Fibroblast of lung (primary cell): ENCODE measurements at regions not wholly inside any gene's neighbourhood (a gene's known extent, or its start where the extent isn't known, plus 50 kb on each side); places are given as distances from the start of the nearest gene placed in this dataset.

ENCODE experiments used
- CTCF ChIP-seq, 2 donors: IDR thresholded peaks in 1 of 2; conservative IDR thresholded peaks in 1 of 2; 1 replicate in 1 of 2; 2 replicates in 1 of 2; pipeline ENCODE4 v1.5.1; 2011 to 2012; ENCODE audit warnings: low read length in 2 of 2, control low read depth in 1 of 2, inconsistent platforms in 1 of 2, low read depth in 1 of 2, mild to moderate bottlenecking in 1 of 2
- EZH2 ChIP-seq: IDR thresholded peaks from 2 replicates; pipeline ENCODE4 v1.5.1; 2012; ENCODE audit warnings: low read length, control low read depth, mild to moderate bottlenecking; ENCODE audit errors: missing control alignments

DNA sequence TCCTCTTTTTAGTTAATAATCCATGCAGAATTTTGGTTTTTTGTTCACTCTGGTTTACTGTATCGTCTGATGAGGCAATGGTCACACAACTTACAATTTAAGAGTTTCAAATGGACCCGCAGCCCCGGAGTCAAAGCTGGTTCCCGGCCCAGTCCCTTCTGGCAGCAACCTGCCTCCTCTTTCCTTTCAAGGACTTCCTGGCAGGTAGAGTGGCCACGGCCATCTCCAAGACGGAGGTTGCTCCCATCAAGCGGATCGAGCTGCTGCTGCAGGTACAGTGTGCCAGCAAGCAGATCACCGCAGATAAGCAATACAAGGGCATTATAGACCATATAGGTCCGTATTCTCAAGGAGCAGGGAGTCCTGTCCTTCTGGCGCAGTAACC lies 218.2 kb downstream of the GJA1 start:
- TF ChIP-seq CTCF (conservative IDR thresholded peaks at IDR 0.05 in 1 of 2, IDR thresholded peaks at IDR 0.05 in 1 of 2; ENCODE audit: low read depth in 1 of 2, low read length in 2 of 2), result no peak
- TF ChIP-seq EZH2, result no peak
